HG02870 (cell line): ENCODE measurements at regions not wholly inside any gene's neighbourhood (a gene's known extent, or its start where the extent isn't known, plus 50 kb on each side); places are given as distances from the start of the nearest gene placed in this dataset.

Source experiments
- ATAC-seq: cut with Tn5 transposase; IDR thresholded peaks from one replicate; pipeline ENCODE4 v1.9.1; 2021; ENCODE audit warnings: mild to moderate bottlenecking, moderate library complexity; ENCODE audit not compliant: unreplicated experiment

DNA sequence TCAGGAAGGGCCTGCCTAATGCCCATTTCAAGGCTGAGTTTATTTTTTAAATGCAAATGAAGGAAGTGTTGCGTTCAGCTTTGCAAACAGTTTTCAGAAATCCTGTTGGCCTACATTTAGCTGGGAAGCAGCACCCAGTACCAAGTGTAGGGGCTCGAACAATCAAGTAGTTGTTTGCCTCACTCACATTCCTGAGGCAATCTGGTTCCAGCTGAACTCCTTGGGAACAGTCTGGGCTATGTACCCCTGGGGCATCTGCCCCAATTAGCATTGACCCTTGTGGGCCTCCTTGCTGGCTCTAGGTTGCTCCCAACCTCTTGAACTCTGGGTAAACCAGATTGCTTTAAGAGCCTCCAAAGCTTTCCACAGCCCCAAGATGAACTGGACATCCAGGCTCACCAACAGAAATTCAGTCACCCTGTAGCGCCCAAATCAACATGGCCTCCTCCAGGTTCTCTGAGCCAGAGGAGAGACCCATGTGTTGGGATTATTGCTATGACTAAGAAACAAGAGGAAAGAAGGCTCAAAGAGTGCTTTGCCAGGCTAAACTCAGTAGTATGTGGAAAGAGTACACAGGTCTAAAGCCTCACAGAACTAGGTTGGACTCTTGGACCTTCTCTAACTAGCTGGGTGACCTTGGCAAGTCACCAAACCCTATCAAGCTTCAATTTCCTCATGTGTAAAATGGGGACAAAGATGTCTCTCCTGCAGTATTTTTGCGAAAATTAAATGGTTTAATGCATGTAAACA, 532.7 kb downstream of the SOX2 start:
- ATAC-seq, result no peak

DNA sequence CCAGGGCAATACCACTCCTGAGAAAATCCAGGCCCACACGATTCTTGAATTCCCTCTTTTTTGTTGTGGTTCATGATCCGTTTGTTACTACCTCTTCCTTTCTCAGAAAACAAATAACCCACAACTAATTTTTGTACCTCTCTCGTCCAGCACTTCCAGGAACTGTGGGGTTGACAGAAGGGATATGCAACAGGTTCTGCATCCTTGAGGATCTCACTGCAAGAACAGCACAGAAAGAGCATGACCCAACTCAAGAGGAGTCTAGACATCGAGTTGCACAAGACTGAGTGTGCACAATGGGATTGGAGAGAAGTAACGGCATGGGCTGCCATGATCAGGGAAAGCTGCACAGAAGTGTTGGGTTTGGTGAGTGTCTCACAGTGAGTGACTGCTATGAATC, 533.3 kb downstream of the SOX2 start:
- ATAC-seq, result no peak

DNA sequence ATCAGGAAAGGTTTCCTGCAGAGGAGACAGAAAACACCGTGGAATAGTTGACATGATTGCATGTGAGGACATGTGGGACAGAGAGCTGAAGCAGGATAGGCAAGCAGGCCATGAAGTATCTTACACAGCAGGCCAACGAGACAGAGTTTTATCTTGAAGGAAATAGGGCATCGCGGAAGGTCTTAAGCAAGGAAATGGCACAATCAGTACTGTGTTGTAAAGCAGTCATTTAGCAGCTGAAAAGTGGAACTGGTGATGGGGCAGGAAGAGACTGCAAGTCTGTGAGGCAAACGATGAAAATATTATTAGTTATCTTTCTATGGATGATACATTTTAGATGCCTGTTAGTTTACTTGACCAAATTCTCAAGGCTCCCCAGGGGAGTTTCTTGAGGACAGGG, 535.1 kb downstream of the SOX2 start:
- no peak for ATAC-seq

DNA sequence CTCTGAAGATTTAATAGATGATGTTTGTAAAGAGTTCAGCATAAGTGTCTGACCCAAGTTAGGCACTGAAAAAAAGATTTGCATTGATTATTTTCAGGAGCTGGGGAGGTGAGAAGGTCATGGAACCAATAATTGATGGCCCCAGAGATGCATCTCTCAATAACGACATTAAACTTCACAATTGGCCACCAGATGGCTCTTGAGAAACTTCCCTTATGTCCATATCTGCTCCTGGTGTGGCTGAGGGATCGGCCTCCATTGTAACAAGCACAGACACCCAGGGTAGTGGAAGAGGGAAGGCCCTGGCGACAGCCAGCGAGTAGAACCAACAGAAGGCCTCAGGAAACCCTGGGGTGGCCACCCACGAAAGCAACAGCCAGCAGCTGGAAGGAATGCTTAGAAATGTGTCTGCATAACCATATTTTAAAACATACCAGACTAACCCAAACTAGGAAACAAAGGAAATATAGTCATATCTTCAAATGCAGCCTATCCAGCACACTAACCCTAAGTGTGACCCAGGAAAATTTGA, 536.7 kb downstream of the SOX2 start:
- ATAC-seq, result no peak

DNA sequence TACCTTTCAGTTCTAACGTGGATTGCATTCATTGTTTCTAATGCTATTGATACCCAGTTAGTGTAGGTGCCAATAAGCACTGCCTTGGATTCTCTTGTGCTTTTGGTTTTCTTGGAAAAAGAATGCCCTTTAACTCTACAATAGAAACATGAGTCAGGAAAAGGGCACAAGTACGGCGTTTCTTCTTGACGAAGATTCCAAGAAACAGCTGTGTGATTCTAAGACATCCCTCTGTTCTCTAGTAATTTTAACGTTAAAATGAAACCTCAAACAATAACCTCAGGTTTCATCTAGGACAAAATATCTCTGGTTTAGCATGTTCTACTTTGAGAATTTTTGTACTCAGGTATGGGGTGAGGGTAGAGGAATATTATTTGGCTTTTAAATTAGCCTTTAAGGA, 540.5 kb upstream of the ATP11B start:
- no peak for ATAC-seq

DNA sequence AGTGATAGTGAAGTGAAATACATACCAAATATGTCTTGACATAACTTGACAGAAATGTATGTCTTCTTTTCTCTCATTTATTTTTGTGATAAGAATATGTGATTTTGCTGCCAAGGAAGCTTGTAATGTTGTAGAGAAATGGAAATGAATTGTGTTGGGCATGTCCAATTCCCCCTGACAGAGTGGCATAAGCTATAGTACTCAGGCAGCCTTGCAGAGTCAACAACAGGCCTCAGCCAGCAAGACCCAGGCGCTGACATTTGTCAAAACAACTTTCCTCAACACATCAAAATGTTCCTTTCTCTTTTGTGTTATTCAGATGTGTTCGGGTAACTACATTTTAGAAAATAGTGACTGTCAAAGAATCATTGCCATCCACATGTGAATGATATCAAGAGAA, 538.1 kb upstream of the ATP11B start:
- ATAC-seq, result no peak

DNA sequence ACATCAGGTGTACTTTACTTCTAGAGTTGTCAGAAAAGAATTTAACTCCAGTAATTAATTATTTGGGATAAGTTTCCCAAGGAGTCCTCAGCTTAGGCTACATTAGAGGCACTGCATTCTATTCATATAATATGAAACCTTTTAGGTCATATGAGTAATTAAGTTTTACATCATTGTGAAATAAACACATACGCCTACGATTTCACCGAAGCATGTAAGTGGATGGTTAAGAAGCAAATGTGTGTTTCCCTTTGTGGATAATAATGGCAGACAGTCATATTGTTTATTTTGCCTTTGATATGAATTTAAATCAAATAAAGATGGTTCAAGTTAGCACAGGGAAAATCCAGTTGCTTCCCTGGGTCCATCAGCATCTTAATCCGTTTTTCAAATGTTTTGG, 535.9 kb upstream of the ATP11B start:
- ATAC-seq, result no peak

DNA sequence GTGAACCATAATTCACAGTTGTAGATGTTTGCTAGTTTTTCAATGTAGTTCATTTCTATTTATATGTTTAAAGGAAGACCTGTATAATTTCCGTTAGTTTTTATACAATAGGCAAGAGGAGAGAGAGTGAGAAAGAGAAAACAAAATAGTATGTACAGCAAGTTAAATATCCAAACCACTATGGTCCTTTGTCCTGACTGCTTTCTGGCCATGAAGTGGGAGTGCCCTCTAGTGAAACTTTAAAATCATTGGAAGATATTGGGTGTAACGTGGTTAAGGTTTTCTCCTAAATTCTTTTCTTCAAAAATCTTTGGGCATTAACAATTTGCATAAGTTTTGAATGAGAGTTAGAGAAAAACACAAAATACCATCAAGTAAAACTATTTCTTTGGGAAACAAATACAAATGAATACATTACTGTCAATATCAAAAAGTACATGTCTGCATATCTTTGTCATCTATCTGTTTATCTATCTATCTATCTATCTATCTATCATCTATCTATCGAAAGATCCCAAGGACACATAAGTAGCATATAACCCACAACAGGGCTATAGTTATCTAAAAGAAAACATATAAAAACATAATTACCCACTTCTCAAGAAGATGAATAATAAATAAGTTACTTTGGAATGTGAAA, 534.6 kb upstream of the ATP11B start:
- ATAC-seq, result peak; percentile 47

DNA sequence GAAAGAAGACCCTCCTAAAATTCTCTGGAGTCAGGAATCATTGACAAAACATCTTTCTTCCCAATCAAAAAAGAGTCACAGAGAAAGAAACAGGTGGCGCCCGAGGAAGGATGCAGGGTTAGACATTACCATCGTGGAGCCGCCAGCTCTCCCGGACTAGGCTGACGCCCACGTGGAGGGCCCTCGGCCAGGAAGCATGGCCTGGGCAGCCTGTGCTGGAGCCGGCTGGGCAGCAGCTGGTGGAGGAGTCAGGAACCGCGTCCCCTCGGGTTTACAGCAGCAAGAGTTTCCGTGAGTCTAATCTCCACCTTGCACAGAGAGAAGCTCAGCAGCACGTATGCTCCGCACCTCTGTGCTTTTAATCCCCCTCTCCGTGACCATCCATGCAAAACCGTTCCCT, 533.7 kb upstream of the ATP11B start:
- no peak for ATAC-seq

DNA sequence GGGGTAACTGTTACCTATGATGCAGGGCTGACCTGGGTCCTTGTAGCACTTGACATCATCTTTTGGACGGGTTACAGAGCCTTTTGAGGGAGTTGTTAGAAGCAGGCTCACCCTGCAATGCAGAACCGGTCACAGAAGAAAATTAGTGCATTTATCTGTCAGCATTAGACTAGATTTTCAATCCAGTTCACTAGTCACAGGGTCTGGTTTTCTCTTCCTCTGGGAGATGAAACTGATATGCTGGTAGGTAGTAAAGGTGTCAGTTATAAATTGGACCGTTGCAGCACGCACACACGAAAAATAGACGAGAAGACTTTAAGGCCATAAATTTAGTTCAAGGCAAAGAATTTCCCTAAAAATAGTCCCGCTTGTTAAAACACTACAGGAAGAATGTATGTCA, 532.3 kb upstream of the ATP11B start:
- no peak for ATAC-seq

DNA sequence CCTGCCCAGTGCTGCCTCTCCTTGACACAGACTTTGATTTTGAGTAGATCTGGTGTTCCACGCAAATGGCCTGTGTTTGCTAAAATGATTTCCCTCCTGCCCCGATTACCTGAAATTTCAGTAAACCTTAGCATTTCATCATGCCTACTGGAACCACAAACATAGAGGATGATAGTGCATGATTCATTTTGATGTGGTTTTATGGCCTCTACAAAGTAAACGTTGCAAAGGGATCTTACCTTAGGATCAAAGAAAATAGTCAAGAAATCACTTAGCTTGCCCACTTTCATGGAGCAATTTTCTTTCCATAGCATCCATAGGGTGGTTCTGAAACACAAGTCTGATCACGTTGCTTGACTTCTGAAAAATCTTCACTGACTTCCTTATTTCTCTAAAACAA, 524.6 kb upstream of the ATP11B start:
- no peak for ATAC-seq

DNA sequence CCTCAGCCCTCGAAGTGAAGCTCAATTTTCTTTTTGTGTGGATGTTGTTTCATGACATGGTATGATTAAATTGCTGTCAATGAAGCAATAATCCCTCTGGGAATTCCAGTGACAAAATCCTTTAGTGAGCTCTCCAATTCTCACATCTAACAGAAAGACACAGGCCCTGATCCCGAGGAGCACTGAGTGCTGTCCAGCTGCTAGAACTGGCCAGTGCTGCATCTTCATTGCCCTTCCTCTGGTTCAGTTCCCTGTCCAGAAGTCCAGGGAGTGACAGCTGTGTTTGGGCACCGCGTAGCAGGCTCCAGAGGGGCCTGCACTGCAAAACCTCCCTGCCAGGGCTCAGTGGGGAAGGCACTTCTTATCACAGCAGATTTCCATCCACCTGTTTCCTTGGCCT, 516.8 kb upstream of the ATP11B start:
- no peak for ATAC-seq

DNA sequence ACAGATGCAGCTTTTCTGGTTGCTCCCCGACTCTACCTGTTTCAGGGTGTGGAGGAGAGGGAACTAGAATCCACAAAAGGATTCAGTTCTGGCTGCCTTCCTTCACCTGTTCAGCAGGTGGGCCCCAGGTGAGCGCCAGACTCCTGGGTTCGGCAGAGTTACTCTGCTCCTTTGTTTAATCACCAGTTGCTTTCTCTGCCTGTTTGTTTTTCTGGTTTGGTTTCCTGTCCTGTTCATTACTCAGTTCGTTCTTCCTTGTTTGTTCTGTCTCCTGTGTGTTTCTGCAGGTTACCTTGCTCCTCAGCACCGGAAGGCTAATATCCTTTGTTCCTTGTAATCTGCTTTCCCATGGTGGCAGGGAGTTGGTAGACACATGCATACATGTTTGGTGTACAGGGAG, 508.5 kb upstream of the ATP11B start:
- no peak for ATAC-seq

DNA sequence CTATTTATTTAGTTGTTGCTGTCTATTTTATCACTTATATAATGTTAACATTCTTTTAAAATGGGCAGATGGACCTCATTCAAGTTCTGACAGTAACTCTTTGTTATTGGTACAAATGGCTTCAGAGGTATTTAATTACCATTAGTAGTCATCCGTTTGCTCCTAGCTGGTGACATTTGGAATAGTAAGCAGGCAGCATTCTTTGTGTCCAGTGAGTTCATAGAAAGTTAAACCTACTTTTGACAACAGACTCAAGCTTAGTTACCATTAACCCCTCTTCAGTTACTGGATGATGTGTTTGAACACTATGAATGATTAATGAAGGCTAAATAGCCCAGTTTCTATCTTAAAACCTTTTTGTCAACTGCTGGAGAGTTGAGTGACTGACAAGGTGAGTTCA, 500.7 kb upstream of the ATP11B start:
- no peak for ATAC-seq

DNA sequence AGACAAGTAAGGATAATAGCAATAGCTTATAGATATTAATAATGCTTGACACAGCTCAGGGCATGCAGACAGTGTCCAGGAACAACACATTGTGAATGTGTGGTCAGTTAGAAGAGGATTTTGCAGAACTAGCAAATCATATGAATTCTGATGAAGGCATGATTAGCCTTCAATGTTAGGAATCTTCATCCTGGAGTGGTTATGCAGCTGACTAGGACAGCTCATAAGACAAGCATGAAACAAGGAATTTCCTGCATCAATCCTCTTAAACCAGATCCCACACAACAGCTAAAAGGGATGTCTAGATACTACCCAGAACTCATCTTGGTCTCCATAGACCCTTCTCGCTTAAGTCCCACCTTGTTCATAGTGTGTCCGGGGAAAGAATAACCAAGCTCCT, 499.0 kb upstream of the ATP11B start:
- no peak for ATAC-seq

DNA sequence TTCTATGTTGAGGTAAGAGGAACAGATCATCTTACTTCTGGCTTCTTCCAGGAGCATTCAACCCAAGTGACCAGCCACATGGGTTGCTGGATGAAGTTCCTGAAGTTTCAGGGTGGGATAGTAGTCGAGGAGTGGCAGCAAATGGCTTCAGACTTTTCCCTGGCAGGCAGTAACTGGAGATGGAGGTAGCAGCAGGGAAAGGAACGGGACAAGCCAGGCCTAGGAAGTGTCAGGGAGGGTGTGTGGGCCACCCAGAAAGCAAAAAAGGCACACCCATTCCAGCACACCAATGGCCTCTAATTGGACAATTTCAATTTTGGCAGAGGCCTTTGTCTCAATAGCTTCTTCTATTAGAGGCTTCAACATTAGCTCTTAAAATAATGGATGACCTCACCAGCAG, 498.6 kb upstream of the ATP11B start:
- no peak for ATAC-seq

DNA sequence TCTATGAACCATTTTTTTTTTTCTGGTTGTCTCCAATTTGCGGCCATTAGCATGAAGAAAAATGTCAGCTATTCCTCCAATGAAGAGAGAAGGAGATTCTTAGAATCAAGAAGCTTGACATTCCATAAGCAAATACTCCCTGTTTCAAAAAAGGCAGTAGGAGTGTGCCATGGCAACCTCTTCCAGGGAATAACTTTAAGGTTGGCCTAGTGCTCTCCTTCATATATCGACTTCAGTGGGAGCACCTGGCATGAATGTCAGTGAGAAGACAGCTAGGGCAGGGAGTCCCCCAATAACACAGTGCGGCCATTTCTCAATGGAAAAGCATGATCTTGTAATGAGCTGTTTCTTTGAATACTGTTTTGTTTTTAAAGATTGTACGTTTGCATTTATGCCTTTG, 493.0 kb upstream of the ATP11B start:
- ATAC-seq, result no peak

DNA sequence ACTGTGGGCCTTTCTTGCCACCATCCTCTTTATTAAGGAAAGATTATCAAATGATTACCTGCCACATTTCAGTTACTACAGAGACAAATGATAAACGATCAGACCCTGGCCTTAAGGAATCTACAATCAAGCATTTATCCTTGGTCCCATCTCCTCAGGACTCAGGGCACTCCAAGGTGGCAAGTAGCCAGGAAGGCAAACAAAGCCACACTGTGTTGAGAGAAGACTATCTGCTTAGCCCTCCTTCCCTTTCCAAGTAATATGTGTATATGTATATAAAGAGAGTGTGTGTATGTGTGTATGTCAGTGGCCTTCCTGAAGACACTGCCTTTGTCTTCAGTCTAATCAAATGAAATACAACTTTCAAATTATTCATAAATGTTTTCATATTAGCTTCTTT, 490.1 kb upstream of the ATP11B start:
- no peak for ATAC-seq

DNA sequence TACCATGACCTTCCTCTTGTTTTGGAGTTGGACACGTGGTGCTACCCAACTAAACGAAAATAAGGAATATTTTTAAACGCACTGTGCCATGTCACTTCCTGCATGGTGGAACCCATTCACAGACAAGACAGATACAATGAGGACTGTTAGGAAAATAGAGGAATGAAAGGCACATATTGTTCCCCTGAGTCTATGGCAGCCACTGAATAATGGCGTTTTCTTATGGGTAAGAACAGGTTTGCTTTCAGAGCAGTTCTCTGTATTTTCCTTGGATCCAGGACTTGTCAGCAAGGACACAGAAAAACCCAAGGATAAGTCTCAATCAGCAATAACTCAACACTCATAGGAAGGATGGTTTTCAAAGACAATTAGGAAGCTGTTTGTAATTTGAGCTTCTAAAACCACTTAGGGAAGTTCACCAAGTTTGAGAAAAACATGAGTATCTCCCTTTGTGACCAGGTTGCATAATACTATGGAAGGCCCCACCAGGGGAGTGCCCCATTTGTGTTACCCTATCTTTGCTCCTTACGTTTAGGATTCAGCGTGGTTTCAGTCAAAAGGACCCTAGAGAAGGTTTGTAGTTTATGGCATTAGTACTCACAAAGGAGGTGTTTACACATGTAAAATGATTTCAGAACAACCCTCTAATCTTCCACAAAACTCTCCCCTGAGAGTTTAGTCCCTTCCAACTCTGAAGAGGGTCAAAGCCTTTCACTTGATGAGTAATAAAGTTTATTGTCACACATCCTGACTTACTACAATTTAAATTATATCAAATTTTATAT, 487.2 kb upstream of the ATP11B start:
- no peak for ATAC-seq

DNA sequence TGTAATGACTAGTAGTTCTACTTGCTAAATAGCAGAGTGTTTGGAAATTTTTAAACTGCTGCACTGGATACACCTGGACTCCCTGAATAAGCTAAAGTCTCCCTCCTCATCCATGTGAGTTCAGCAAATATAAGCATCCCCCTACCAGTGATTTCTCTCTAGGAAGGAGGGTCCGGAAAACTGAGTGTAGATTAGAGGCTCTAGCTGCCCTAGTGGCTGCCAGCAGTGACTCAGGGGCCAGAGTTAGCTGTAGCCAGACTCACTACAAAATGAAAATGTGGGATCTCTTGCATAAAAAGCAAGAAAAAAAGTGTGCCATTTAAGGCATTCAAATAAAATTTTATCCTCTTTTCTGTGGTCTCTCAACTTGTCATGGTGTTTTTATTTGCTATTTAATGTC, 485.0 kb upstream of the ATP11B start:
- no peak for ATAC-seq

DNA sequence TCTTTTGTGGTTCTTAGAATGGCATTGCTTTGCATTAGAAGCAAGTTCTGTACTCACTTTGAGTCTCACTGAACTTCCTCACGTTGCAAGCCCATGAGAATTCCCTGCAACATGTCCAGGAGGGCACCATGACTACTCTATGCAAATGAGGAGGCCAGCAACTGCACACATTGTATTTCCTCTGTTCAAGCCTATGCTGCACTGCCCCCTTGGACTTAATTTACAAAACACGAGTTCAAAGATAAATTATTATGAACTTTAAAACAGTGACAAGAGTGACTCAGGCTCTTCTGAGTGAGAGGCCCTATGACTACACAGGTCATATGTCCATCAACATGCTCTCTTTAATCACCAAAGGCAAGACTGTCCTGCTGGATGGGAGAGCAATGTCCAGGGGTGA, 484.2 kb upstream of the ATP11B start:
- ATAC-seq, result no peak

DNA sequence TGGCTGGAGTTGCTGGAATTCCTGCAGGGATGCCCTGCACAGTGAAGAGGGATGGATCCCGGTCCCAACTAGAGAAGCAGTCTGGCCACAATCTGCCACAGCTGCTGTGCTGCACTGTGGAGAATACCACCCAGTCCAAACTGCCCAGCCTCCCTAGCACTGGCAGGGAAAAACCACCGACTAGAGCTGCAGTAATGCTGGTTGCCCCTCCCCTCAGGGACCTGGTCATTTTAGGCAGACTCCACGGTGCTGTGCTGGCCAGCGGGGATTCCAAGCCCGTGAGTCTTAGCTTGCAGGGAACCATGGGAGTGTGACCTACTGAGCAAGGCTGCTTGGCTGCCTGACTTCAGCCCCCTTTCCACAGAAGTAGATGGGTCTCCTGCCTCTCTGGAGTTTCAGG, 478.0 kb upstream of the ATP11B start:
- no peak for ATAC-seq
